GM21723 (cell line): ENCODE measurements at regions not wholly inside any gene's neighbourhood (a gene's known extent, or its start where the extent isn't known, plus 50 kb on each side); places are given as distances from the start of the nearest gene placed in this dataset.

ENCODE experiments used
- ATAC-seq: cut with Tn5 transposase; IDR thresholded peaks from one replicate; pipeline ENCODE4 v1.9.1; 2021; ENCODE audit warnings: mild to moderate bottlenecking, moderate library complexity; ENCODE audit not compliant: unreplicated experiment

- no peak for ATAC-seq
Observed at GRCh38 chr5:68429510-68429909, 214.0 kb downstream of the PIK3R1 start.

GRCh38 chr5:68430279-68430678 is 214.7 kb downstream of the PIK3R1 start:
- no peak for ATAC-seq

- no peak for ATAC-seq
Observed at GRCh38 chr5:68431186-68431585, 215.6 kb downstream of the PIK3R1 start.

- ATAC-seq: no peak
Observed at GRCh38 chr5:68431601-68432337, 216.2 kb downstream of the PIK3R1 start.

- ATAC-seq: no peak
Observed at GRCh38 chr5:68432682-68433081, 217.1 kb downstream of the PIK3R1 start.

GRCh38 chr5:68433526-68433922 is 218.0 kb downstream of the PIK3R1 start:
- no peak for ATAC-seq

- ATAC-seq: peak; percentile 97
Observed at GRCh38 chr5:68433923-68434879, 218.6 kb downstream of the PIK3R1 start.

GRCh38 chr5:68435611-68436010 is 220.1 kb downstream of the PIK3R1 start:
- ATAC-seq: no peak

GRCh38 chr5:68436686-68437520 is 221.3 kb downstream of the PIK3R1 start:
- ATAC-seq: no peak

GRCh38 chr5:68438876-68439275 is 223.3 kb downstream of the PIK3R1 start:
- ATAC-seq: no peak

GRCh38 chr5:68440245-68440644 is 224.7 kb downstream of the PIK3R1 start:
- ATAC-seq: no peak

- no peak for ATAC-seq
Observed at GRCh38 chr5:68440651-68441050, 225.1 kb downstream of the PIK3R1 start.

GRCh38 chr5:68441309-68442073 is 225.9 kb downstream of the PIK3R1 start:
- no peak for ATAC-seq

GRCh38 chr5:68443091-68443490 is 227.5 kb downstream of the PIK3R1 start:
- ATAC-seq: no peak

- no peak for ATAC-seq
Observed at GRCh38 chr5:68444048-68444447, 228.5 kb downstream of the PIK3R1 start.

GRCh38 chr5:68444833-68445232 is 229.3 kb downstream of the PIK3R1 start:
- ATAC-seq: no peak

GRCh38 chr5:68445257-68446069 is 229.9 kb downstream of the PIK3R1 start:
- ATAC-seq: no peak

GRCh38 chr5:68446070-68446357 is 230.5 kb downstream of the PIK3R1 start:
- no peak for ATAC-seq

GRCh38 chr5:68446487-68446894 is 230.9 kb downstream of the PIK3R1 start:
- ATAC-seq: peak; percentile 87
